ENCODE measurements at regions not wholly inside any gene's neighbourhood (a gene's known extent, or its start where the extent isn't known, plus 50 kb on each side); places are given as distances from the start of the nearest gene placed in this dataset.

DNA sequence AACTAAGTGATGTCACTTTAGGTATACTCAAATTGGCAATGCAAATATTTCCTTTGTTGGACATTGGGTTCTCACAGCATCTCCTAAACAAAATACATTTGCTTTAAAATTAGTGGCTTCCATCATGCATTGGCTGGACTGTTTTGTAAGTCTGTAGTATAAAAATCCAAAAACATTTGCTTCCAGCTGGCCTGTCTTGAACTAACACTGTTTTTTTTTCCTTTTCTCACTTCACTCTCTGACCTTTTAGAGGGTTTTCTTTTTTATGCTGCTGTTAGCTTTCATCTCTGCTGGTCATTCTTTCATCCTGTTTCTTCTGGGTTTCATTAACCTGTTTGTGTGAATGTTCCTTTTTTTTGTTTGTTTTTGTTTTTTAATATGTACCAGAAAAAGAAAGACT lies 121.7 kb upstream of the MLIP start:
- H3K36me3 ChIP-seq (ENCODE audit: insufficient read depth) = no peaks in the 10 kb centered on the region
- H2AFZ ChIP-seq (ENCODE audit: low read depth) = no peak overlapping the region
- TF ChIP-seq, protein P1, sequence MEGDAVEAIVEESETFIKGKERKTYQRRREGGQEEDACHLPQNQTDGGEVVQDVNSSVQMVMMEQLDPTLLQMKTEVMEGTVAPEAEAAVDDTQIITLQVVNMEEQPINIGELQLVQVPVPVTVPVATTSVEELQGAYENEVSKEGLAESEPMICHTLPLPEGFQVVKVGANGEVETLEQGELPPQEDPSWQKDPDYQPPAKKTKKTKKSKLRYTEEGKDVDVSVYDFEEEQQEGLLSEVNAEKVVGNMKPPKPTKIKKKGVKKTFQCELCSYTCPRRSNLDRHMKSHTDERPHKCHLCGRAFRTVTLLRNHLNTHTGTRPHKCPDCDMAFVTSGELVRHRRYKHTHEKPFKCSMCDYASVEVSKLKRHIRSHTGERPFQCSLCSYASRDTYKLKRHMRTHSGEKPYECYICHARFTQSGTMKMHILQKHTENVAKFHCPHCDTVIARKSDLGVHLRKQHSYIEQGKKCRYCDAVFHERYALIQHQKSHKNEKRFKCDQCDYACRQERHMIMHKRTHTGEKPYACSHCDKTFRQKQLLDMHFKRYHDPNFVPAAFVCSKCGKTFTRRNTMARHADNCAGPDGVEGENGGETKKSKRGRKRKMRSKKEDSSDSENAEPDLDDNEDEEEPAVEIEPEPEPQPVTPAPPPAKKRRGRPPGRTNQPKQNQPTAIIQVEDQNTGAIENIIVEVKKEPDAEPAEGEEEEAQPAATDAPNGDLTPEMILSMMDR (conservative IDR thresholded peaks at IDR 0.05; ENCODE audit: low read depth, low read length) = no peak
- no peaks in the 10 kb centered on the region for H4K20me1 ChIP-seq (ENCODE audit: insufficient read depth)
- H3K27me3 ChIP-seq (ENCODE audit: insufficient read depth, low read depth) = no peaks in the 10 kb centered on the region
- H3K9ac ChIP-seq = no peak overlapping the region
- H3K27ac ChIP-seq = no peak overlapping the region
- no peaks in the 10 kb centered on the region for H3K79me2 ChIP-seq (ENCODE audit: insufficient read depth, low read depth)
- H3K4me2 ChIP-seq = no peak overlapping the region
- H3K4me3 ChIP-seq (IDR thresholded peaks at IDR 0.05; ENCODE audit: insufficient read depth, low read depth, low read length) = no peak overlapping the region
- H3K4me1 ChIP-seq (ENCODE audit: low read depth, poor library complexity, severe bottlenecking) = no peaks in the 10 kb centered on the region

- H2AFZ ChIP-seq (ENCODE audit: low read depth) = no peak overlapping the region
- no peak overlapping the region for H3K4me3 ChIP-seq (IDR thresholded peaks at IDR 0.05; ENCODE audit: insufficient read depth, low read depth, low read length)
- no peaks in the 10 kb centered on the region for H3K27me3 ChIP-seq (ENCODE audit: insufficient read depth, low read depth)
- no peak overlapping the region for H3K4me2 ChIP-seq
- no peaks in the 10 kb centered on the region for H4K20me1 ChIP-seq (ENCODE audit: insufficient read depth)
- H3K4me1 ChIP-seq (ENCODE audit: low read depth, poor library complexity, severe bottlenecking) = no peaks in the 10 kb centered on the region
- H3K9ac ChIP-seq = no peak overlapping the region
- no peaks in the 10 kb centered on the region for H3K79me2 ChIP-seq (ENCODE audit: insufficient read depth, low read depth)
- H3K27ac ChIP-seq = no peak overlapping the region
- H3K36me3 ChIP-seq (ENCODE audit: insufficient read depth) = no peaks in the 10 kb centered on the region
- TF ChIP-seq, protein P1 (conservative IDR thresholded peaks at IDR 0.05; ENCODE audit: low read depth, low read length) = no peak
These were observed 118.7 kb upstream of the MLIP start for GRCh38 chr6:53992522-53992921.

DNA sequence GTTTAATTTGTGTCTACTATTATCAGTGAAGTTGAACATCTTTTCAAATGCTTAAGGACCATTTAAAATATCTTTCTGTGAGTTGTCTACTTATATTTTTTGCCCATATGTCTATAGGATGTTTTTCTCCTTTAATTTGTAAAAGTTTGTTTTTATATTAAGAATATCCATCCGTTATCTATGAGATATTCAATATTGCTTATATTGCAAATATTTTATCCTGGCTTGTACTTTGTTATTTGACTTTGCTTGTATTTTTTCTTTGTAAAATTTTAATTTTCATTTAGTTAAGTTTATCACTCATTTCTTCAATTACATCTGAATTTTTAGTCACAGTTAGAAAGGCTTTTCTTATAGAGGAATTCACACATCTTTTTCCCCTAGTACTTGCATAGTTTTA lies 117.0 kb upstream of the MLIP start:
- no peaks in the 10 kb centered on the region for H3K36me3 ChIP-seq (ENCODE audit: insufficient read depth)
- H4K20me1 ChIP-seq (ENCODE audit: insufficient read depth) = no peaks in the 10 kb centered on the region
- no peak overlapping the region for H3K27ac ChIP-seq
- no peaks in the 10 kb centered on the region for H3K27me3 ChIP-seq (ENCODE audit: insufficient read depth, low read depth)
- TF ChIP-seq, protein P1 (conservative IDR thresholded peaks at IDR 0.05; ENCODE audit: low read depth, low read length) = no peak
- no peaks in the 10 kb centered on the region for H3K4me1 ChIP-seq (ENCODE audit: low read depth, poor library complexity, severe bottlenecking)
- no peak overlapping the region for H3K4me2 ChIP-seq
- no peaks in the 10 kb centered on the region for H3K79me2 ChIP-seq (ENCODE audit: insufficient read depth, low read depth)
- H3K4me3 ChIP-seq (IDR thresholded peaks at IDR 0.05; ENCODE audit: insufficient read depth, low read depth, low read length) = no peak overlapping the region
- H3K9ac ChIP-seq = no peak overlapping the region
- H2AFZ ChIP-seq (ENCODE audit: low read depth) = no peak overlapping the region

DNA sequence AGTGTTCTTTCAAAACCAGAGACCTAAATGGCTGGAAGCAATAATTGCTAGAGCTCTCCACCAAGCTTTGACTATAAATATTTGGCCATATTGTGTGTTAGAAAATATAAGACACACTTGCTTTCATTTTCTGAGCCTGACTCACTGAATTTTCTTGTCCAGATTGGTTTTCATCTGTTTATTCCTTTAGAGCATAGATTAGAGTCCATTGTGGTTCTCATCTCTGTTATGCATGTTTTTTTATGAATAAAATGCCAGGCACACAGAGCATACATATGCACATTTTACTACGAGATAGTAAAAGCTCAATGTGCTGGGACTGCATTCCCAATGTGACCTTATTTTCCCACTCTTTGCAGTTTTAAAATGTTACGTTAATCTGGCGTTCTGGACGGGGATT lies 115.3 kb upstream of the MLIP start:
- H3K79me2 ChIP-seq (ENCODE audit: insufficient read depth, low read depth) = no peaks in the 10 kb centered on the region
- H3K9ac ChIP-seq = no peak overlapping the region
- H3K36me3 ChIP-seq (ENCODE audit: insufficient read depth) = no peaks in the 10 kb centered on the region
- TF ChIP-seq, protein P1 (conservative IDR thresholded peaks at IDR 0.05; ENCODE audit: low read depth, low read length) = no peak
- no peaks in the 10 kb centered on the region for H4K20me1 ChIP-seq (ENCODE audit: insufficient read depth)
- H3K4me2 ChIP-seq = no peak overlapping the region
- no peak overlapping the region for H3K27ac ChIP-seq
- H3K27me3 ChIP-seq (ENCODE audit: insufficient read depth, low read depth) = no peaks in the 10 kb centered on the region
- no peaks in the 10 kb centered on the region for H3K4me1 ChIP-seq (ENCODE audit: low read depth, poor library complexity, severe bottlenecking)
- H2AFZ ChIP-seq (ENCODE audit: low read depth) = no peak overlapping the region
- H3K4me3 ChIP-seq (IDR thresholded peaks at IDR 0.05; ENCODE audit: insufficient read depth, low read depth, low read length) = no peak overlapping the region

GRCh38 chr6:53998303-53998702 lies 112.9 kb upstream of the MLIP start:
- no peak overlapping the region for H3K4me3 ChIP-seq (IDR thresholded peaks at IDR 0.05; ENCODE audit: insufficient read depth, low read depth, low read length)
- no peak overlapping the region for H3K27ac ChIP-seq
- H4K20me1 ChIP-seq (ENCODE audit: insufficient read depth) = no peaks in the 10 kb centered on the region
- no peaks in the 10 kb centered on the region for H3K36me3 ChIP-seq (ENCODE audit: insufficient read depth)
- H3K9ac ChIP-seq = no peak overlapping the region
- TF ChIP-seq, protein P1 (conservative IDR thresholded peaks at IDR 0.05; ENCODE audit: low read depth, low read length) = no peak
- H2AFZ ChIP-seq (ENCODE audit: low read depth) = no peak overlapping the region
- no peaks in the 10 kb centered on the region for H3K27me3 ChIP-seq (ENCODE audit: insufficient read depth, low read depth)
- no peak overlapping the region for H3K4me2 ChIP-seq
- H3K4me1 ChIP-seq (ENCODE audit: low read depth, poor library complexity, severe bottlenecking) = no peaks in the 10 kb centered on the region
- H3K79me2 ChIP-seq (ENCODE audit: insufficient read depth, low read depth) = no peaks in the 10 kb centered on the region

All from KMS-11 (cell line).